HEK293T (cell line): ENCODE measurements at regions not wholly inside any gene's neighbourhood (a gene's known extent, or its start where the extent isn't known, plus 50 kb on each side); places are given as distances from the start of the nearest gene placed in this dataset.

Experiments used
- CTCF ChIA-PET: fragments of 350-600 bp; formaldehyde crosslinking; extraction: SDS; loops from one replicate; lab custom pipeline; 2021; ENCODE audit warnings: antibody characterized with exemption, inconsistent platforms; lab: Yijun Ruan, JAX
- POLR2A ChIA-PET: fragments of 350-600 bp; formaldehyde crosslinking; extraction: SDS; loops from one replicate; lab custom pipeline; 2020; ENCODE audit warnings: antibody characterized with exemption, inconsistent platforms; lab: Yijun Ruan, JAX
- DNase-seq: peaks from one replicate; pipeline ENCODE4 v3.0.0; 2012; ENCODE audit warnings: mixed read lengths; ENCODE audit errors: extremely low spot score
- ARNT ChIP-seq: fragments of 450-650 bp; IDR thresholded peaks from 2 replicates; pipeline ENCODE4 v1.6.1; 2017; ENCODE audit warnings: mild to moderate bottlenecking
- BHLHE40 ChIP-seq: fragments of 450-650 bp; IDR thresholded peaks from 2 replicates; pipeline ENCODE4 v1.6.1; 2016; ENCODE audit warnings: mild to moderate bottlenecking, moderate library complexity, borderline replicate concordance
- CTBP1 ChIP-seq: fragments of 450-650 bp; IDR thresholded peaks from 2 replicates; pipeline ENCODE4 v1.6.1; 2016; ENCODE audit warnings: borderline replicate concordance
- ELF4 ChIP-seq: fragments of 450-650 bp; IDR thresholded peaks from 2 replicates; pipeline ENCODE4 v1.6.1; 2017; ENCODE audit warnings: antibody characterized with exemption
- FOXA1 ChIP-seq: fragments of 450-650 bp; IDR thresholded peaks from 2 replicates; pipeline ENCODE4 v1.6.1; 2016; ENCODE audit warnings: mild to moderate bottlenecking
- FOXK2 ChIP-seq: fragments of 450-650 bp; IDR thresholded peaks from 2 replicates; pipeline ENCODE4 v1.6.1; 2016; ENCODE audit warnings: mild to moderate bottlenecking
- FOXM1 ChIP-seq: fragments of 450-650 bp; IDR thresholded peaks from 2 replicates; pipeline ENCODE4 v1.6.1; 2017; ENCODE audit warnings: mild to moderate bottlenecking, borderline replicate concordance
- HDGF ChIP-seq: fragments of 450-650 bp; IDR thresholded peaks from 2 replicates; pipeline ENCODE4 v1.6.1; 2017; ENCODE audit warnings: antibody characterized with exemption, borderline replicate concordance
- L3MBTL2 ChIP-seq: fragments of 450-650 bp; conservative IDR thresholded peaks from 2 replicates; pipeline ENCODE4 v1.6.1; 2016; ENCODE audit warnings: mild to moderate bottlenecking
- LEF1 ChIP-seq: fragments of 450-650 bp; IDR thresholded peaks from 2 replicates; pipeline ENCODE4 v1.6.1; 2017; ENCODE audit warnings: mild to moderate bottlenecking, borderline replicate concordance
- NFRKB ChIP-seq: fragments of 450-650 bp; IDR thresholded peaks from 2 replicates; pipeline ENCODE4 v1.6.1; 2016; ENCODE audit warnings: mild to moderate bottlenecking, moderate library complexity
- SP1 ChIP-seq: fragments of 450-650 bp; IDR thresholded peaks from 2 replicates; pipeline ENCODE4 v1.6.1; 2017
- SUZ12 ChIP-seq: fragments of 450-650 bp; IDR thresholded peaks from 2 replicates; pipeline ENCODE4 v1.6.1; 2016; ENCODE audit warnings: mild to moderate bottlenecking
- TARDBP ChIP-seq: fragments of 450-650 bp; IDR thresholded peaks from 2 replicates; pipeline ENCODE4 v1.6.1; 2016
- ZNF384 ChIP-seq: fragments of 450-650 bp; IDR thresholded peaks from 2 replicates; pipeline ENCODE4 v1.6.1; 2016
- TF ChIP-seq, protein P1 (sequence below): fragments of 450-650 bp; IDR thresholded peaks from 2 replicates; pipeline ENCODE4 v1.6.1; 2016

- no peak for DNase-seq
- TF ChIP-seq FOXK2 (no peak), ZNF384 (no peak), ELF4 (no peak), FOXM1 (no peak), LEF1 (no peak), ARNT (no peak), FOXA1 (no peak), TARDBP (no peak), CTBP1 (no peak), SP1 (no peak), SUZ12 (no peak), NFRKB (no peak), HDGF (no peak), L3MBTL2 (no peak), BHLHE40 (no peak)
- TF ChIP-seq, protein P1, sequence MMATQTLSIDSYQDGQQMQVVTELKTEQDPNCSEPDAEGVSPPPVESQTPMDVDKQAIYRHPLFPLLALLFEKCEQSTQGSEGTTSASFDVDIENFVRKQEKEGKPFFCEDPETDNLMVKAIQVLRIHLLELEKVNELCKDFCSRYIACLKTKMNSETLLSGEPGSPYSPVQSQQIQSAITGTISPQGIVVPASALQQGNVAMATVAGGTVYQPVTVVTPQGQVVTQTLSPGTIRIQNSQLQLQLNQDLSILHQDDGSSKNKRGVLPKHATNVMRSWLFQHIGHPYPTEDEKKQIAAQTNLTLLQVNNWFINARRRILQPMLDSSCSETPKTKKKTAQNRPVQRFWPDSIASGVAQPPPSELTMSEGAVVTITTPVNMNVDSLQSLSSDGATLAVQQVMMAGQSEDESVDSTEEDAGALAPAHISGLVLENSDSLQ = no peak
- CTCF ChIA-PET = no interaction called here
- POLR2A ChIA-PET = no interaction called here
Observed at GRCh38 chr1:72530646-72531045, 248.3 kb upstream of the NEGR1 start.

DNA sequence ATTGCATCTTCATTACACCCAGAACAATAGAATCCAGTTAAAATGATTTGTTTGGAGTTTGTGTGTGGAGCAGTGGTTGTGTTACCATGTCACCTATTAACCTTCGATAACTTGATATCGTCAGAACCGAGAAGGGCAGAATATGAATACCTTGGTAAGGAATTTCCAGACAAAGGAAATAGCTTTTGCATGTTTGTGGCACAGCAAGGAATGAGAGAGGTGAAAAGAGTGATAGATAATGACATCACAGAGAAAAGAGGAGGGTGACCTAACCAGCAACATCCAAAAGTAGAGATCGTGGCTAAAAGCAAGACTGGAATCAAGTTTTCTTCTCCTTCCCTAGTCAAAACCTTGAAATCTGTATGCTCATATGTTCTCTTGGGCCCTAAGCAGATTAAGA, 244.6 kb upstream of the NEGR1 start:
- CTCF ChIA-PET = no interaction called here
- TF ChIP-seq HDGF (no peak), L3MBTL2 (no peak), FOXK2 (no peak), CTBP1 (no peak), TARDBP (no peak), FOXM1 (no peak)
- TF ChIP-seq, protein P1 = no peak
- POLR2A ChIA-PET = no interaction called here

GRCh38 chr1:72524021-72524420, 241.7 kb upstream of the NEGR1 start:
- POLR2A ChIA-PET = no interaction called here

More for the DNA sequence above, 244.6 kb upstream of the NEGR1 start:
- DNase-seq = no peak

GRCh38 chr1:72521659-72522058, 239.3 kb upstream of the NEGR1 start:
- CTCF ChIA-PET = no interaction called here
- TF ChIP-seq FOXA1 (no peak), ARNT (no peak)
- TF ChIP-seq, protein P1 = no peak
- DNase-seq = no peak
- POLR2A ChIA-PET = no interaction called here

More at GRCh38 chr1:72524021-72524420, 241.7 kb upstream of the NEGR1 start:
- no peak for DNase-seq
- TF ChIP-seq ZNF384 (no peak), TARDBP (no peak), HDGF (no peak), NFRKB (no peak), FOXM1 (no peak)
- TF ChIP-seq, protein P1 = no peak
- CTCF ChIA-PET = no interaction called here

DNA sequence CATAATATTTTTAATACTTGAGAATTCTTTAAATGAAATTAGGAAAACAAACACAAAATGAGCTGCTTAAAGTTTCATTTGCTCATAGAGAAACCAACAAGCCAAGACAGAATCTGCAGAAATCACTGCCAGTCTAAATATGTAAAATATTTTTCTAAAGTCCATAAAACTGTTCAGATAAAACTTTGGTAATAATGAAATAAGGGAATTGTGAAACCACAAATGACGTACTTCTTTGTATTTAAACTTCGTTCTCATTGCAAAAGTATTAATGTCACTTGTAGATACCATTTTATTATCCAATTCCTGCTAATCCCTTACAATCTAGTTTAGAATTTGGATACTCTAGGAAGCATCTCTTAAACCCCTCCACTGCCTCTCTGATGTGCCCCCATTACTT, 234.5 kb upstream of the NEGR1 start:
- no peak for DNase-seq
- ChIA-PET CTCF (no interaction called here), POLR2A (no interaction called here)
- TF ChIP-seq ZNF384 = no peak

GRCh38 chr1:72516264-72516663, 233.9 kb upstream of the NEGR1 start:
- TF ChIP-seq FOXK2 = no peak
- TF ChIP-seq ELF4 = no peak
- TF ChIP-seq ZNF384 = no peak
- TF ChIP-seq LEF1 = no peak
- no peak for TF ChIP-seq SP1
- no peak for TF ChIP-seq L3MBTL2
- no peak for TF ChIP-seq SUZ12
- no peak for TF ChIP-seq FOXM1
- TF ChIP-seq ARNT = no peak
- no peak for TF ChIP-seq TARDBP
- TF ChIP-seq, protein P1 = no peak
- no peak for TF ChIP-seq BHLHE40
- TF ChIP-seq NFRKB = no peak
- no peak for TF ChIP-seq FOXA1
- no peak for TF ChIP-seq HDGF
- no peak for TF ChIP-seq CTBP1
- ChIA-PET CTCF (no interaction called here), POLR2A (no interaction called here)
- DNase-seq = no peak
